IMR-90 (cell line): ENCODE measurements at regions not wholly inside any gene's neighbourhood (a gene's known extent, or its start where the extent isn't known, plus 50 kb on each side); places are given as distances from the start of the nearest gene placed in this dataset.

Experiments
- ATAC-seq: fragments of 200-7000 bp; cut with Tn5 transposase; 2 replicates; pipeline ENCODE4 v1.9.1; 2020; ENCODE audit warnings: low read depth, mild to moderate bottlenecking, moderate library complexity
- BruUV-seq: library from RNA; stranded (reverse); fragments of 400-500 nt; replicated peaks from 2 replicates; lab custom pipeline; 2021; lab: Mats Ljungman, UMichigan
- CTCF ChIA-PET: fragments of 300-600 bp; formaldehyde crosslinking; extraction: SDS; loops from one replicate; lab custom pipeline; 2021; ENCODE audit warnings: antibody characterized with exemption; lab: Yijun Ruan, JAX
- POLR2A ChIA-PET: fragments of 300-600 bp; sonication (Branson Sonifier 250); formaldehyde crosslinking; loops from one replicate; lab custom pipeline; 2022; ENCODE audit warnings: antibody characterized with exemption; ENCODE audit not compliant: unreplicated experiment; lab: Charles Lee
- DNase-seq: peaks from one replicate; pipeline ENCODE4 v3.0.0; 2013
- H2AFZ ChIP-seq: replicated peaks from 2 replicates; pipeline ENCODE3; 2013; ENCODE audit warnings: low read length, mild to moderate bottlenecking; ENCODE audit not compliant: poor library complexity
- H2AK5ac ChIP-seq: 2 replicates; pipeline ENCODE4 v1.6.1; 2013; ENCODE audit warnings: low read depth, low read length, inconsistent platforms
- H2AK9ac ChIP-seq: replicated peaks from 2 replicates; pipeline ENCODE3; 2013; ENCODE audit warnings: mild to moderate bottlenecking, low read depth, low read length, moderate library complexity; ENCODE audit not compliant: poor library complexity
- H2BK120ac ChIP-seq: 2 replicates; pipeline ENCODE4 v1.6.1; 2013; ENCODE audit warnings: low read depth, low read length, inconsistent platforms
- H2BK15ac ChIP-seq: 3 replicates; pipeline ENCODE4 v1.6.1; 2013; ENCODE audit warnings: low read depth, low read length, inconsistent platforms
- H2BK20ac ChIP-seq: 2 replicates; pipeline ENCODE4 v1.6.1; 2013; ENCODE audit warnings: low read depth, mild to moderate bottlenecking, inconsistent platforms, low read length, moderate library complexity
- H2BK5ac ChIP-seq: 2 replicates; pipeline ENCODE4 v1.6.1; 2013; ENCODE audit warnings: mild to moderate bottlenecking, low read depth, low read length, inconsistent platforms; ENCODE audit not compliant: poor library complexity, severe bottlenecking
- H3K14ac ChIP-seq: replicated peaks from 2 replicates; pipeline ENCODE4 v1.6.1; 2013; ENCODE audit warnings: low read depth, low read length, inconsistent platforms
- H3K18ac ChIP-seq: 2 replicates; pipeline ENCODE4 v1.6.1; 2013; ENCODE audit warnings: low read depth, low read length, control low read depth
- H3K23ac ChIP-seq: 2 replicates; pipeline ENCODE4 v1.6.1; 2013; ENCODE audit warnings: low read depth, low read length, inconsistent platforms
- H3K27ac ChIP-seq: 2 replicates; pipeline ENCODE4 v1.5.1; 2013; ENCODE audit warnings: mild to moderate bottlenecking, control low read depth, low read length; ENCODE audit not compliant: insufficient read depth
- H3K27me3 ChIP-seq: 2 replicates; pipeline ENCODE4 v1.6.1; 2013; ENCODE audit warnings: low read length; ENCODE audit not compliant: control insufficient read depth, insufficient read depth
- H3K36me3 ChIP-seq: 2 replicates; pipeline ENCODE4 v1.6.1; 2013; ENCODE audit warnings: low read length, mixed read lengths; ENCODE audit not compliant: control insufficient read depth, insufficient read depth
- H3K4ac ChIP-seq: 2 replicates; pipeline ENCODE4 v1.6.1; 2013; ENCODE audit warnings: low read depth, low read length, inconsistent platforms
- H3K4me1 ChIP-seq: 2 replicates; pipeline ENCODE4 v1.6.1; 2013; ENCODE audit warnings: low read length, mixed read lengths; ENCODE audit not compliant: control insufficient read depth, insufficient read depth
- H3K4me2 ChIP-seq: 2 replicates; pipeline ENCODE4 v1.6.1; 2013; ENCODE audit warnings: low read depth, mild to moderate bottlenecking, control low read depth, low read length, moderate library complexity
- H3K4me3 ChIP-seq: 2 replicates; pipeline ENCODE4 v1.5.1; 2013; ENCODE audit warnings: low read depth, mild to moderate bottlenecking, control low read depth, low read length, moderate library complexity; ENCODE audit not compliant: insufficient read depth
- H3K56ac ChIP-seq: 2 replicates; pipeline ENCODE4 v1.6.1; 2013; ENCODE audit warnings: low read length, inconsistent platforms; ENCODE audit not compliant: insufficient read depth; ENCODE audit errors: extremely low read depth
- H3K79me1 ChIP-seq, 2 experiments: 2 replicates each; pipeline ENCODE4 v1.6.1; 2013; ENCODE audit warnings: low read length in 2 of 2, inconsistent platforms in 1 of 2, low read depth in 1 of 2
- H3K9ac ChIP-seq: 2 replicates; pipeline ENCODE4 v1.6.1; 2013; ENCODE audit warnings: low read depth, low read length, control low read depth
- H3K9me1 ChIP-seq: 2 replicates; pipeline ENCODE4 v1.6.1; 2013; ENCODE audit warnings: low read length, inconsistent platforms; ENCODE audit not compliant: insufficient read depth
- H3K9me3 ChIP-seq: 2 replicates; pipeline ENCODE4 v1.6.1; 2013; ENCODE audit warnings: low read length; ENCODE audit not compliant: control insufficient read depth, insufficient read depth
- H4K20me1 ChIP-seq: 2 replicates; pipeline ENCODE4 v1.6.1; 2013; ENCODE audit warnings: low read length, inconsistent platforms; ENCODE audit not compliant: insufficient read depth
- H4K5ac ChIP-seq: 2 replicates; pipeline ENCODE4 v1.6.1; 2013; ENCODE audit warnings: mild to moderate bottlenecking, low read depth, low read length, control low read depth
- H4K8ac ChIP-seq, 2 experiments: 2 replicates each; pipeline ENCODE4 v1.6.1; 2013; ENCODE audit warnings: low read depth in 2 of 2, low read length in 2 of 2, control low read depth in 1 of 2, inconsistent platforms in 1 of 2
- H4K91ac ChIP-seq: 2 replicates; pipeline ENCODE4 v1.6.1; 2013; ENCODE audit warnings: low read depth, low read length, inconsistent platforms; ENCODE audit not compliant: insufficient read depth
- BHLHE40 ChIP-seq: fragments of 150-350 bp; IDR thresholded peaks from 2 replicates; pipeline ENCODE4 v1.6.1; 2016; ENCODE audit warnings: mild to moderate bottlenecking, low read depth, low read length
- CEBPB ChIP-seq: IDR thresholded peaks from 2 replicates; pipeline ENCODE4 v1.6.1; 2012; ENCODE audit warnings: low read depth, low read length, improper control_type of control experiment
- CHD1 ChIP-seq: IDR thresholded peaks from 2 replicates; pipeline ENCODE4 v1.6.1; 2012; ENCODE audit warnings: low read depth, low read length, improper control_type of control experiment
- CTCF ChIP-seq: conservative IDR thresholded peaks from 2 replicates; pipeline ENCODE4 v1.5.1; 2012; ENCODE audit warnings: mild to moderate bottlenecking, low read depth, low read length, improper control_type of control experiment
- ELK1 ChIP-seq: fragments of 150-350 bp; IDR thresholded peaks from 2 replicates; pipeline ENCODE4 v1.6.1; 2016; ENCODE audit warnings: low read depth, mild to moderate bottlenecking, low read length, moderate library complexity, borderline replicate concordance
- FOS ChIP-seq: fragments of 150-350 bp; IDR thresholded peaks from 2 replicates; pipeline ENCODE4 v1.6.1; 2016; ENCODE audit warnings: low read depth, low read length
- MAFK ChIP-seq: IDR thresholded peaks from 2 replicates; pipeline ENCODE4 v1.6.1; 2012; ENCODE audit warnings: low read depth, low read length, improper control_type of control experiment
- MAZ ChIP-seq: IDR thresholded peaks from 2 replicates; pipeline ENCODE4 v1.6.1; 2012; ENCODE audit warnings: low read depth, mild to moderate bottlenecking, low read length, improper control_type of control experiment, moderate library complexity, borderline replicate concordance
- MXI1 ChIP-seq: IDR thresholded peaks from 2 replicates; pipeline ENCODE4 v1.6.1; 2012; ENCODE audit warnings: low read depth, mild to moderate bottlenecking, low read length, moderate library complexity, borderline replicate concordance
- NFE2L2 ChIP-seq: fragments of 150-350 bp; IDR thresholded peaks from 2 replicates; pipeline ENCODE4 v1.6.1; 2016; ENCODE audit warnings: low read depth, mild to moderate bottlenecking, low read length
- POLR2A ChIP-seq: IDR thresholded peaks from 2 replicates; pipeline ENCODE4 v1.6.1; 2012; ENCODE audit warnings: mild to moderate bottlenecking, low read depth, low read length
- RAD21 ChIP-seq: IDR thresholded peaks from 2 replicates; pipeline ENCODE4 v1.6.1; 2012; ENCODE audit warnings: low read length, improper control_type of control experiment
- RCOR1 ChIP-seq: IDR thresholded peaks from 2 replicates; pipeline ENCODE4 v1.6.1; 2012; ENCODE audit warnings: mild to moderate bottlenecking, low read length, improper control_type of control experiment; ENCODE audit not compliant: insufficient replicate concordance
- RFX5 ChIP-seq: IDR thresholded peaks from 2 replicates; pipeline ENCODE4 v1.8.0; 2012; ENCODE audit warnings: low read depth, mild to moderate bottlenecking, low read length, moderate library complexity
- SMC3 ChIP-seq: fragments of 150-350 bp; IDR thresholded peaks from 2 replicates; pipeline ENCODE4 v1.6.1; 2016; ENCODE audit warnings: low read depth, mild to moderate bottlenecking, antibody characterized with exemption, low read length, moderate library complexity
- WGBS, 2 experiments: methylation state at CpG; one replicate each; pipeline versions ENCODE4 v1.1.5 to v1.1.7; 2013; ENCODE audit warnings: missing lambda C conversion rate in 2 of 2; ENCODE audit not compliant: insufficient read length in 1 of 2; ENCODE audit errors: extremely low coverage in 2 of 2; 5-methylcytosine and 5-hydroxymethylcytosine counted together
- dilution Hi-C: fragments of 300-500 bp; cut with HindIII; formaldehyde crosslinking; loops from one replicate; pipeline ENCODE4 v1.14.3; 2018; ENCODE audit warnings: low sequenced_read_pairs; ENCODE audit not compliant: unreplicated experiment
- in situ Hi-C: fragments of 300-500 bp; cut with MboI; formaldehyde crosslinking; loops from 3 replicates; pipeline ENCODE4 v1.14.3; 2019; ENCODE audit warnings: low sequenced_read_pairs, inconsistent platforms, mixed read lengths
- intact Hi-C: fragments of 100-400 bp; cut with micrococcal nuclease; formaldehyde crosslinking; loops from 2 replicates; pipeline ENCODE4 v1.10.0; 2022
- TF ChIP-seq, protein P1 (sequence below): fragments of 150-350 bp; IDR thresholded peaks from 2 replicates; pipeline ENCODE4 v1.6.1; 2017; ENCODE audit warnings: mild to moderate bottlenecking, antibody characterized with exemption, low read length, low read depth

- in situ Hi-C loops: no loop called here
- H2BK15ac ChIP-seq: no peak overlapping the region
- no peak overlapping the region for H2AFZ ChIP-seq
- ChIA-PET POLR2A (no interaction called here), CTCF (no interaction called here)
- intact Hi-C loops: no loop called here
- no peak overlapping the region for H2AK5ac ChIP-seq
- H3K4me2 ChIP-seq: no peak overlapping the region
- no peak overlapping the region for H3K27ac ChIP-seq
- no peak for DNase-seq
- H2BK5ac ChIP-seq: no peak overlapping the region
- no CpG with 5 or more reads among the region's 1 CpG for WGBS, 2 experiments
- no peaks in the 10 kb centered on the region for H3K9me1 ChIP-seq
- H4K5ac ChIP-seq: no peak overlapping the region
- dilution Hi-C loops: no loop called here
- no TSS peak for BruUV-seq
- no peak overlapping the region for H2BK20ac ChIP-seq
- no peaks in the 10 kb centered on the region for H3K79me1 ChIP-seq
- no peak overlapping the region for H3K14ac ChIP-seq
- no peak overlapping the region for H3K9ac ChIP-seq
- H3K36me3 ChIP-seq: no peaks in the 10 kb centered on the region
- no peak overlapping the region for H3K4me3 ChIP-seq
- H3K4ac ChIP-seq: no peak overlapping the region
- TF ChIP-seq MXI1 (no peak), BHLHE40 (no peak), CEBPB (no peak), CTCF (no peak), CHD1 (no peak), MAFK (no peak), POLR2A (no peak), RFX5 (no peak), ELK1 (no peak), SMC3 (no peak), MAZ (no peak), FOS (no peak), RCOR1 (no peak), RAD21 (no peak), NFE2L2 (no peak)
- TF ChIP-seq, protein P1, sequence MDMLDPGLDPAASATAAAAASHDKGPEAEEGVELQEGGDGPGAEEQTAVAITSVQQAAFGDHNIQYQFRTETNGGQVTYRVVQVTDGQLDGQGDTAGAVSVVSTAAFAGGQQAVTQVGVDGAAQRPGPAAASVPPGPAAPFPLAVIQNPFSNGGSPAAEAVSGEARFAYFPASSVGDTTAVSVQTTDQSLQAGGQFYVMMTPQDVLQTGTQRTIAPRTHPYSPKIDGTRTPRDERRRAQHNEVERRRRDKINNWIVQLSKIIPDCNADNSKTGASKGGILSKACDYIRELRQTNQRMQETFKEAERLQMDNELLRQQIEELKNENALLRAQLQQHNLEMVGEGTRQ: no peak
- H3K27me3 ChIP-seq: no peaks in the 10 kb centered on the region
- no peak overlapping the region for H3K56ac ChIP-seq
- no peaks in the 10 kb centered on the region for H4K20me1 ChIP-seq
- peaks cover 4% of the 10 kb centered on the region; the same call in 1 of the 2 replicates for H3K9me3 ChIP-seq
- H3K23ac ChIP-seq: no peak overlapping the region
- H4K91ac ChIP-seq: no peak overlapping the region
- no peak overlapping the region for H2AK9ac ChIP-seq
- H3K4me1 ChIP-seq: no peaks in the 10 kb centered on the region
- no peak overlapping the region for H3K18ac ChIP-seq
- no peak for ATAC-seq
- no peak overlapping the region for H4K8ac ChIP-seq
- H2BK120ac ChIP-seq: no peak overlapping the region
Observed at GRCh38 chr9:119712325-119712724, 343.1 kb upstream of the BRINP1 start.
